K562 (cell line): ENCODE measurements at regions not wholly inside any gene's neighbourhood (a gene's known extent, or its start where the extent isn't known, plus 50 kb on each side); places are given as distances from the start of the nearest gene placed in this dataset.

Source experiments
- ATAC-seq: fragments of 200-7000 bp; cut with Tn5 transposase; 3 replicates; pipeline ENCODE4 v1.9.1; 2020; ENCODE audit warnings: moderate library complexity
- BruUV-seq: library from RNA; stranded (reverse); fragments of 400-500 nt; replicated peaks from 2 replicates; lab custom pipeline; 2021; lab: Mats Ljungman, UMichigan
- CTCF ChIA-PET: fragments of 300-600 bp; formaldehyde crosslinking; extraction: SDS; loops from one replicate; lab custom pipeline; 2021; ENCODE audit warnings: low intra/inter-chr PET ratio; lab: Yijun Ruan, JAX
- POLR2A ChIA-PET: fragments of 300-600, 350-650 bp; sonication (Branson Sonifier 250); formaldehyde crosslinking; extraction: SDS; loops from one replicate; lab custom pipeline; 2021; ENCODE audit warnings: antibody characterized with exemption, inconsistent platforms; lab: Yijun Ruan, JAX
- DNase-seq, 4 experiments: peaks; one replicate each; pipeline versions ENCODE4 v3.0.0 to v3.0.0-alpha.2; 2011 to 2018; ENCODE audit warnings: low spot score in 3 of 4, mixed read lengths in 3 of 4; ENCODE audit errors: extremely low read depth in 1 of 4
- FAIRE-seq: peaks from 2 replicates; lab custom pipeline; 2011; peaks lifted over from hg19 to GRCh38; lab: Jason Lieb, UNC
- H2AFZ ChIP-seq: 2 replicates; pipeline ENCODE4 v1.6.0; 2011; ENCODE audit warnings: low read depth, low read length, control low read depth, inconsistent platforms
- H3K27ac ChIP-seq: fragments of 200-600 bp; 3 replicates; pipeline ENCODE4 v1.8.0; 2011; ENCODE audit warnings: low read depth, mild to moderate bottlenecking, control low read depth, inconsistent platforms, low read length, moderate library complexity, mixed read lengths; ENCODE audit errors: extremely low read depth
- H3K27me3 ChIP-seq, 2 experiments: fragments of 300-600 bp in 1 of 2; 2 replicates in 1 of 2; 3 replicates in 1 of 2; pipeline versions ENCODE4 v1.6.0 to v1.8.0; 2011; ENCODE audit warnings: inconsistent platforms in 2 of 2, low read length in 2 of 2, mild to moderate bottlenecking in 1 of 2, mixed read lengths in 1 of 2, moderate library complexity in 1 of 2; ENCODE audit not compliant: control insufficient read depth in 2 of 2, insufficient read depth in 2 of 2
- H3K36me3 ChIP-seq: fragments of 300-600 bp; 3 replicates; pipeline ENCODE4 v1.8.0; 2011; ENCODE audit warnings: mild to moderate bottlenecking, low read length, inconsistent platforms; ENCODE audit not compliant: control insufficient read depth, insufficient read depth
- H3K4me1 ChIP-seq, 2 experiments: fragments of 200-600 bp in 1 of 2; replicated peaks in 1 of 2; 2 replicates in 1 of 2; 3 replicates in 1 of 2; pipeline versions ENCODE4 v1.5.1 to v1.8.0; 2011; ENCODE audit warnings: inconsistent platforms in 2 of 2, low read length in 2 of 2, mild to moderate bottlenecking in 1 of 2, mixed read lengths in 1 of 2, moderate library complexity in 1 of 2; ENCODE audit not compliant: control insufficient read depth in 2 of 2, insufficient read depth in 2 of 2
- H3K4me2 ChIP-seq: 2 replicates; pipeline ENCODE4 v1.6.1; 2011; ENCODE audit warnings: low read length, control low read depth, inconsistent platforms, mixed read lengths; ENCODE audit not compliant: insufficient read depth
- H3K4me3 ChIP-seq: fragments of 200-600 bp; sonication (generic), shearing (Covaris generic); 2 replicates; pipeline ENCODE4 v1.5.1; 2016; ENCODE audit warnings: control low read depth, inconsistent platforms
- H3K79me2 ChIP-seq: fragments of 200-600 bp; 3 replicates; pipeline ENCODE4 v1.8.0; 2011; ENCODE audit warnings: low read length, inconsistent platforms; ENCODE audit not compliant: control insufficient read depth, insufficient read depth
- H3K9ac ChIP-seq, 2 experiments: 2 replicates each; pipeline versions ENCODE4 v1.6.0 to v1.6.1; 2011; ENCODE audit warnings: low read depth in 2 of 2, low read length in 2 of 2, control low read depth in 1 of 2, inconsistent platforms in 1 of 2, mild to moderate bottlenecking in 1 of 2, mixed read lengths in 1 of 2; ENCODE audit not compliant: insufficient read depth in 1 of 2
- H3K9me1 ChIP-seq: one replicate; pipeline ENCODE4 v1.6.0; 2011; ENCODE audit warnings: inconsistent platforms, mild to moderate bottlenecking, low read length, moderate library complexity; ENCODE audit not compliant: control insufficient read depth, insufficient read depth
- H3K9me3 ChIP-seq: replicated peaks from 2 replicates; pipeline ENCODE4 v1.5.1; 2011; ENCODE audit warnings: low read depth, low read length, inconsistent platforms; ENCODE audit not compliant: control insufficient read depth, insufficient read depth
- H4K20me1 ChIP-seq: replicated peaks from 2 replicates; pipeline ENCODE4 v1.6.1; 2011; ENCODE audit warnings: low read length, inconsistent platforms, mixed read lengths; ENCODE audit not compliant: control insufficient read depth, insufficient read depth
- DACH1 ChIP-seq: fragments of 450-650 bp; IDR thresholded peaks from 2 replicates; pipeline ENCODE4 v1.6.1; 2018; ENCODE audit not compliant: partially characterized antibody
- ETV1 ChIP-seq: fragments of 450-650 bp; conservative IDR thresholded peaks from 2 replicates; pipeline ENCODE4 v1.6.1; 2016; ENCODE audit warnings: missing genetic modification characterization, control low read depth, low read depth, missing compliant biosample characterization
- RAD21 ChIP-seq, 2 experiments: fragments of 250-450 bp in 1 of 2; fragments of 450-650 bp in 1 of 2; sonication (Bioruptor Pico) in 1 of 2; formaldehyde crosslinking in 1 of 2; IDR thresholded peaks in 1 of 2; conservative IDR thresholded peaks in 1 of 2; 2 replicates each; pipeline versions ENCODE4 v1.4.0 to v1.8.0; 2020 to 2022; ENCODE audit warnings: mild to moderate bottlenecking in 2 of 2, moderate library complexity in 1 of 2
- ZFP1 ChIP-seq: fragments of 450-650 bp; formaldehyde crosslinking; IDR thresholded peaks from 2 replicates; pipeline ENCODE4 v1.4.0; 2020; ENCODE audit warnings: mild to moderate bottlenecking, mixed read lengths
- WGBS: fragments of 100-300 bp; shearing (Covaris generic); methylation state at CpG from one replicate; pipeline ENCODE4 v1.1.6; 2016; ENCODE audit warnings: low coverage, mixed read lengths; ENCODE audit not compliant: insufficient coverage; ENCODE audit errors: missing lambda C conversion rate; 5-methylcytosine and 5-hydroxymethylcytosine counted together
- in situ Hi-C: fragments of 300-500 bp; cut with MboI; formaldehyde crosslinking; loops from 4 replicates; pipeline ENCODE4 v1.15.0; 2018; ENCODE audit warnings: inconsistent platforms, mixed read lengths
- intact Hi-C: fragments of 100-400 bp; cut with micrococcal nuclease; formaldehyde crosslinking; loops from 2 replicates; pipeline ENCODE4 v1.14.2; 2022

- 33% methylated on average over 6 of the region's 6 CpGs for WGBS
- ChIA-PET POLR2A (no interaction called here), CTCF (no interaction called here)
- intact Hi-C loops (no loop called here), in situ Hi-C loops (loop anchor here (25.0 kb wide), 2 partner anchors 198 to 898 kb away; no protein-coding TSS in a partner anchor)
- Histone ChIP-seq H3K27me3 (no peaks in the 10 kb centered on the region), H3K9me1 (peaks cover 2% of the 10 kb centered on the region), H3K4me3 (no peak overlapping the region), H3K79me2 (no peaks in the 10 kb centered on the region), H3K36me3 (no peaks in the 10 kb centered on the region), H3K4me2 (no peak overlapping the region), H3K4me1 (no peaks in the 10 kb centered on the region; a peak in 2 of 5 replicates), H3K27ac (no peak overlapping the region), H2AFZ (no peak overlapping the region), H4K20me1 (no peaks in the 10 kb centered on the region; the same call in 1 of the 2 replicates), H3K9ac (no peak overlapping the region), H3K9me3 (no peaks in the 10 kb centered on the region)
- FAIRE-seq (no peak), DNase-seq (no peak), ATAC-seq (no peak)
- BruUV-seq: no TSS peak
- TF ChIP-seq DACH1: no peak
These were observed 173.9 kb downstream of the ANAPC1 start for GRCh38 chr2:111710085-111710484.

DNA sequence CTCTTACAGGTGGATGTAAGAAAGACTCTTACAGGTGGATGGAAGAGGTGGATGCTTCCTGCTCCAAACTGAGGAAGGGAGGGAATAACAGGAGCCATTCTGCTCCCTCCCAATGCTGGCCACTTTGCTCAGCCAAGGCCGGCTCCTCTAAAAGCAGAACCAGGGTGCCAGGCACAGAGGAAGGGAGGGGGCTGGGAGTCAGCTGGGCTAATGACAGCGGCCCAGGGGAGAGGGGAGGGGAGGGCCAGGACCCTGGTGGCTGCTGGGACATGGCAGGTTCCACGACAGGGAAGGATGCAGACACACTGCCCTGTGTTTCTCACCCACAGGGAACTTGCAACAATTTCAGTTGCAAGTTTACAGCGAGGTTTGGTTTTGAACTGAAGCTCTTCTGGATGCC is 173.4 kb downstream of the ANAPC1 start:
- in situ Hi-C loops: loop anchor here (25.0 kb wide), 2 partner anchors 198 to 898 kb away; no protein-coding TSS in a partner anchor
- Histone ChIP-seq H3K27ac (no peak overlapping the region), H3K9me1 (peaks cover 2% of the 10 kb centered on the region), H3K4me2 (no peak overlapping the region), H3K36me3 (no peaks in the 10 kb centered on the region), H3K79me2 (no peaks in the 10 kb centered on the region), H3K4me1 (no peaks in the 10 kb centered on the region), H3K9me3 (no peaks in the 10 kb centered on the region), H3K4me3 (no peak overlapping the region), H4K20me1 (no peaks in the 10 kb centered on the region; the same call in 1 of the 2 replicates), H3K9ac (no peak overlapping the region), H3K27me3 (no peaks in the 10 kb centered on the region), H2AFZ (no peak overlapping the region)
- no peak for TF ChIP-seq ZFP1 (CRISPR knock-in tag)
- no peak for TF ChIP-seq RAD21 (CRISPR knock-in tag; conservative IDR thresholded peaks at IDR 0.05 in 1 of 2, IDR thresholded peaks at IDR 0.05 in 1 of 2)
- TF ChIP-seq ETV1 (tag): no peak
- WGBS: 31% methylated on average over 3 of the region's 4 CpGs
- FAIRE-seq: no peak
- no peak for ATAC-seq
- ChIA-PET POLR2A (no interaction called here), CTCF (no interaction called here)
- intact Hi-C loops: no loop called here
- BruUV-seq: no TSS peak
- no peak for DNase-seq
